Thoracic aorta (tissue), 2 donors: ENCODE measurements at regions not wholly inside any gene's neighbourhood (a gene's known extent, or its start where the extent isn't known, plus 50 kb on each side); places are given as distances from the start of the nearest gene placed in this dataset.

Experiments
- ATAC-seq: fragments of 150-250 bp; one replicate; pipeline ENCODE4 v1.8.0; 2017; ENCODE audit warnings: low read depth; ENCODE audit not compliant: insufficient number of reproducible peaks, low FRiP score
- DNase-seq: peaks from one replicate; pipeline ENCODE4 v3.0.0-alpha.2; 2020; ENCODE audit warnings: low spot score
- H3K27ac ChIP-seq, 2 donors: fragments of 200-600 bp; sonication (generic); 1 replicate in 1 of 2; 2 replicates in 1 of 2; pipeline ENCODE4 v1.5.1; 2016; ENCODE audit warnings: mild to moderate bottlenecking in 2 of 2, moderate library complexity in 2 of 2
- H3K27me3 ChIP-seq: fragments of 200-600 bp; sonication (generic); replicated peaks from 2 replicates; pipeline ENCODE4 v1.6.0; 2016; ENCODE audit warnings: mild to moderate bottlenecking; ENCODE audit not compliant: insufficient read depth
- H3K36me3 ChIP-seq: fragments of 200-600 bp; sonication (generic); one replicate; pipeline ENCODE4 v1.5.1; 2016
- H3K4me1 ChIP-seq, 2 donors: fragments of 200-600 bp; sonication (generic); 1 replicate in 1 of 2; 2 replicates in 1 of 2; pipeline versions ENCODE4 v1.5.1 to v1.6.0; 2016; ENCODE audit warnings: low read depth in 2 of 2, mild to moderate bottlenecking in 1 of 2; ENCODE audit not compliant: control insufficient read depth in 1 of 2
- H3K4me3 ChIP-seq: fragments of 200-600 bp; sonication (generic); 2 replicates; pipeline ENCODE4 v1.5.1; 2016; ENCODE audit warnings: mild to moderate bottlenecking
- H3K9me3 ChIP-seq: fragments of 200-600 bp; sonication (generic); 2 replicates; pipeline ENCODE4 v1.5.1; 2016
- TF ChIP-seq, protein P1 (sequence below): fragments of 200-600 bp; sonication (generic); IDR thresholded peaks from one replicate; pipeline ENCODE4 v1.5.1; 2019; ENCODE audit warnings: antibody characterized with exemption

DNA sequence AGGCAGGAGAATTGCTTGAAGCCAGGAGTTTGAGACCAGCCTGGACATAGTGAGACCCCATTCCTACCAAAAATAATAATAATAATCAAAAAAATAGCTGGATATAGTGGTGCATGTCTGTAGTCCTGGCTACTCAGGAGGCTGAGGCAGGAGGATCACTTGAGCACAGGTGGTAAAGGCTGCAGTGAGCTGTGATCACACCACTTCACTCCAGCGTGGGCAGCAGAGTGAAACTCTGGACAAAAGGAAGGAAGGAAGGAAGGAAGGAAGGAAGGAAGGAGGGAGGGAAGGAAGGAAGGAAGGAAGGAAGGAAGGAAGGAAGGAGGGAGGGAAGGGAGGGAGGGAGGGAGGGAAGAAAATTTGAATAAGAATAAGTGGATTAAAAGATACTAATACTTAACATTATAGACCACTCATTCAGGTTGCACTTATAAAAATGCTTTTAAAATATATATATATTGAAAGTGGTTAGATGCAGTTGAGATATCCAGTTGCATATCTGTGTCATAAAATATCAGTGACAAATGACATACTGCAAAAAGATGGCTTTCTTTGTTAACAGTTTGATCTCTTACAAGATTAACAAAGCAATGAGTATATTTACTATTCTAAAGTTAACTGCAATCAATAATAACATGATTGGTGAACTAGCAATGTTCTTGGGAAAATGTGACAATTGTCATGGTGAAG, 702.4 kb downstream of the CPS1 start:
- Histone ChIP-seq H3K9me3 (no peaks in the 10 kb centered on the region), H3K4me1 (no peaks in the 10 kb centered on the region), H3K4me3 (no peak overlapping the region), H3K36me3 (no peaks in the 10 kb centered on the region), H3K27me3 (no peaks in the 10 kb centered on the region), H3K27ac (no peak overlapping the region)
- DNase-seq (no peak), ATAC-seq (no peak)
- TF ChIP-seq, protein P1, sequence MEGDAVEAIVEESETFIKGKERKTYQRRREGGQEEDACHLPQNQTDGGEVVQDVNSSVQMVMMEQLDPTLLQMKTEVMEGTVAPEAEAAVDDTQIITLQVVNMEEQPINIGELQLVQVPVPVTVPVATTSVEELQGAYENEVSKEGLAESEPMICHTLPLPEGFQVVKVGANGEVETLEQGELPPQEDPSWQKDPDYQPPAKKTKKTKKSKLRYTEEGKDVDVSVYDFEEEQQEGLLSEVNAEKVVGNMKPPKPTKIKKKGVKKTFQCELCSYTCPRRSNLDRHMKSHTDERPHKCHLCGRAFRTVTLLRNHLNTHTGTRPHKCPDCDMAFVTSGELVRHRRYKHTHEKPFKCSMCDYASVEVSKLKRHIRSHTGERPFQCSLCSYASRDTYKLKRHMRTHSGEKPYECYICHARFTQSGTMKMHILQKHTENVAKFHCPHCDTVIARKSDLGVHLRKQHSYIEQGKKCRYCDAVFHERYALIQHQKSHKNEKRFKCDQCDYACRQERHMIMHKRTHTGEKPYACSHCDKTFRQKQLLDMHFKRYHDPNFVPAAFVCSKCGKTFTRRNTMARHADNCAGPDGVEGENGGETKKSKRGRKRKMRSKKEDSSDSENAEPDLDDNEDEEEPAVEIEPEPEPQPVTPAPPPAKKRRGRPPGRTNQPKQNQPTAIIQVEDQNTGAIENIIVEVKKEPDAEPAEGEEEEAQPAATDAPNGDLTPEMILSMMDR = no peak

DNA sequence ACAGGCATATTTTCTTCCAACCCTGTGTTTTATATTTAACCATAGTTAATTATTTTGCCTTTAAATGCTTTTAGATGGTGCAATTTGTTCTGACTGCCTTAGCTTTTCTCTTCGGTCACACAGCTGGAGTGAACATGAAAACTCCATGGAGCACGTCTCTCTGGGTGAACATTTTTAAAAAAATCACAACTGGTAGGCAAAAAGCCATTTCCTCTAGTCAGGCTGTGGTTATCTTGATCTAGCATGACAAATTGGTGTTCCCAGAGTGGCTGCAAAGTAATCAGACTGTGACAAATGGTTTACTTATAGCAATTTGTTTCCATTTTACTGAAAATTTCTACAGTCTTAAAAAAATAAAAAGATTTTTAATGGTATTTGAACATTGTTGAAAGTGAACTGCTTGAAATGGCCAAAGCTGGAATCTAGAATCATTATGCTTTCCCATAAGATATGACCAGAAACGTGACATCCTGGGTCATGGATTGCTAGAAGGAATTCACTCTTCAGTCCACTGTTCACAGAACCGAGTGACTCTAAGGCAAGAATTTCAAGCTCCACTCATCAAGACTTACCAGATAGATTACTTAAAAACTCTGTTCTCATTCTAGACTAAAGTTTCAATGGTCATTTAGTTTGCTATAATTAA, 703.6 kb downstream of the CPS1 start:
- Histone ChIP-seq H3K27ac (no peak overlapping the region), H3K4me1 (no peaks in the 10 kb centered on the region), H3K36me3 (no peaks in the 10 kb centered on the region), H3K27me3 (no peaks in the 10 kb centered on the region), H3K9me3 (no peaks in the 10 kb centered on the region), H3K4me3 (no peak overlapping the region)
- ATAC-seq = no peak
- DNase-seq = no peak
- TF ChIP-seq, protein P1 = no peak

DNA sequence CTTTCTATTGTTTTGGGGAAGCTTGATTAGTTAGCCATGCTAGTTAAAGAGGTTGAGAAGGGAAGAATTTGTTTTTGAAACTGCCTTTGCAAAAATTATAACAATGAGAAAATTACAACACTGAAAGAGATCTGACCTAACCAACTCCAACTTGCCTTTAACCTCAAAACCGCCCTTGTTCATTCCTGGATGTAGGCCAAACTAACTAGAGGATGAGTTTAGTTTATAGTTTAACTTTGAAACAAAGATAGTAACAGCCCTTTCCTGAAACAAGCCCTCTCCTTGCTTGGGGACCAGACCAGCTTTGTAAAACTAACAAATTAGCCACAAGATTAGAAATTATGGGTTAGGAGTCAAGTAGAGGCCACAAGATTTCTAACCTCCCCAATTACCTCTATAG, 713.9 kb downstream of the CPS1 start:
- no peaks in the 10 kb centered on the region for H3K27me3 ChIP-seq
- DNase-seq = no peak
- H3K36me3 ChIP-seq = no peaks in the 10 kb centered on the region
- no peaks in the 10 kb centered on the region for H3K4me1 ChIP-seq
- TF ChIP-seq, protein P1 = no peak
- ATAC-seq = no peak
- no peak overlapping the region for H3K27ac ChIP-seq
- H3K4me3 ChIP-seq = no peak overlapping the region
- no peaks in the 10 kb centered on the region for H3K9me3 ChIP-seq

DNA sequence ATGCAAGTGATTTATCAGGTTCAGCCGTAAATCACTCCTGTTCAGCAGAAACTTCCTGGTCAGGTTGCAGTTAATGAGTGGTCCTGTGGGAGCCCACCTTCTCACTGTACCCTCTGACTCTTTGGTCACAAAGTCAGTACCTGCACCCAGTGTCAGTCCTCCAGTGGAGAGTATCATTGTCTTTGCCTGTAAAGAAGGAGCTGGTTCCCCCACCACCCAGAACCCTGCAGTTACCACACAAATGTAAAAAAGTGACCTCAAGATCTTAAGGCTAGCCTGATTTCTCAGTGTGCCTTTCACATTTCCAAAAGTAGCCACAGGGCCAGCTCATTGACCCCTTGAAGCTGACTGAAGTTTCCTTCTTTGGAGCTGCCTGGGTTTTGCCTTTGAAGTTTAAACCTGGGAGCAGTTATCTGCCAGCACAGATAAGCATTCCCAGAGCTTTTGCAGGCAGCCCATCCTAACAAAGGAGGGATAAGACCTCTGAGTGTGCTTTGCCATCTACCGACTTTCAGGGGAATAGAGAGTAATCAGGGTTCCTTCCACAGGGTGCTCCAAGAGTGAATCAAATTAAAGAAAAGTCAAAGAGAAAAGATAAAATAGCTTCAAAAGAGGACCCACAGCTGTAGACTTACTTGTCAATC, 725.2 kb downstream of the CPS1 start:
- Histone ChIP-seq H3K4me3 (no peak overlapping the region), H3K4me1 (no peaks in the 10 kb centered on the region), H3K9me3 (no peaks in the 10 kb centered on the region), H3K27me3 (no peaks in the 10 kb centered on the region), H3K27ac (no peak overlapping the region), H3K36me3 (no peaks in the 10 kb centered on the region)
- ATAC-seq = no peak
- no peak for DNase-seq
- TF ChIP-seq, protein P1 = no peak

DNA sequence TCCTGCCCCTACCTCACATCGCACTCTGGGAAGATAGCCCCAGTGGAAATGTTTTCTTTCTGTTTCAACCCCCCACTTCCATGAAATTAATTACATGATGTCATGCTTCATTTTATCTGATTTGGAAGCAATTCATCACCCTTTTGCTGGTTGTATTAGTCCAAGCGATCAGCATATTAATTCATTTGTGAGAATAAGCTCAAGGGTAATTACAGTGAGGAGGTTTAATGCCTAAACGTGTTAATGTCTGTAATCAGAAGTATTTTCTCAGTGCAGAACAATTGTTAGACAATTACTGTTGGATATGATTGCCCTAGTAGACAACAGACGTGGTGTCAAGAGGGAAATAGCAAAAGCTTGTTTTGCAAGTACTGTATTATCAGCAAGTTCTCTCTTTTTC, 746.3 kb downstream of the CPS1 start:
- Histone ChIP-seq H3K27me3 (no peaks in the 10 kb centered on the region), H3K9me3 (no peaks in the 10 kb centered on the region), H3K27ac (no peak overlapping the region), H3K4me3 (no peak overlapping the region), H3K36me3 (no peaks in the 10 kb centered on the region), H3K4me1 (no peaks in the 10 kb centered on the region)
- no peak for ATAC-seq
- TF ChIP-seq, protein P1 = no peak
- no peak for DNase-seq
